ENCODE measurements at regions not wholly inside any gene's neighbourhood (a gene's known extent, or its start where the extent isn't known, plus 50 kb on each side); places are given as distances from the start of the nearest gene placed in this dataset.
"Not testable (repeated sequence)": the region's sequence is repeated elsewhere in the genome, so short reads cannot be mapped to it uniquely, and the experiment has no call there.

DNA sequence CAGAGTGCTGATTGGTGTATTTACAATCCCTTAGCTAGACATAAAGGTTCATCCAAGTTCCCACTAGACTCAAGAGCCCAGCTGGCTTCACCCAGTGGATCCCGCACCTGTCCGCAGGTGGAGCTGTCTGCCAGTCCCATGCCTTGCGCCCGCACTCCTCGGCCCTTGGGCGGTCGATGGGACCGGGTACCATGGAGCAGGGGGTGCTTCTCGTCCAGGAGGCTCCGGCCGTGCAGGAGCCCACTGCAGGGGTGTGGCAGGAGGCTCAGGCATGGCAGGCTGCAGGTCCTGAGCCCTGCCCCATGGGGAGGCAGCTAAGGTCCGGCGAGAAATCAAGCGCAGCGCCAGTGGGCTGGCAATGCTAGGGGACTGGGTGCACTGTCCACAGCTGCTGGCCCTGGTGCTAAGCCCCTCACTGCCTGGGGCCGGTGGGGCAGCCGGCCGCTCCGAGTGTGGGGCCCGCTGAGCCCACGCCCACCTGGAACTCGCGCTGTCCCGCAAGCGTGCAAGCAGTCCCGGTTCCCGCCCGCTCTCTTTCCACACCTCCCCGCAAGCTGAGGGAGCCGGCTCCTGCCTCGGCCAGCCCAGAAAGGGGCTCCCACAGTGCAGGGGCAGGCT lies 1206.3 kb downstream of the OTOL1 start:
- H3K9ac ChIP-seq (ENCODE audit: low read length) = no peak overlapping the region
- no peaks in the 10 kb centered on the region for H3K79me2 ChIP-seq (ENCODE audit: low read length)
- no peak for TF ChIP-seq EZH2phosphoT487 (IDR thresholded peaks at IDR 0.05; ENCODE audit: low read depth)
- TF ChIP-seq, protein P1, sequence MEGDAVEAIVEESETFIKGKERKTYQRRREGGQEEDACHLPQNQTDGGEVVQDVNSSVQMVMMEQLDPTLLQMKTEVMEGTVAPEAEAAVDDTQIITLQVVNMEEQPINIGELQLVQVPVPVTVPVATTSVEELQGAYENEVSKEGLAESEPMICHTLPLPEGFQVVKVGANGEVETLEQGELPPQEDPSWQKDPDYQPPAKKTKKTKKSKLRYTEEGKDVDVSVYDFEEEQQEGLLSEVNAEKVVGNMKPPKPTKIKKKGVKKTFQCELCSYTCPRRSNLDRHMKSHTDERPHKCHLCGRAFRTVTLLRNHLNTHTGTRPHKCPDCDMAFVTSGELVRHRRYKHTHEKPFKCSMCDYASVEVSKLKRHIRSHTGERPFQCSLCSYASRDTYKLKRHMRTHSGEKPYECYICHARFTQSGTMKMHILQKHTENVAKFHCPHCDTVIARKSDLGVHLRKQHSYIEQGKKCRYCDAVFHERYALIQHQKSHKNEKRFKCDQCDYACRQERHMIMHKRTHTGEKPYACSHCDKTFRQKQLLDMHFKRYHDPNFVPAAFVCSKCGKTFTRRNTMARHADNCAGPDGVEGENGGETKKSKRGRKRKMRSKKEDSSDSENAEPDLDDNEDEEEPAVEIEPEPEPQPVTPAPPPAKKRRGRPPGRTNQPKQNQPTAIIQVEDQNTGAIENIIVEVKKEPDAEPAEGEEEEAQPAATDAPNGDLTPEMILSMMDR (IDR thresholded peaks at IDR 0.05; ENCODE audit: low read depth, low read length) = no peak
- H3K4me3 ChIP-seq (ENCODE audit: low read length) = no peak overlapping the region
- no peaks in the 10 kb centered on the region for H3K4me1 ChIP-seq (ENCODE audit: low read length)
- no peak overlapping the region for H2AFZ ChIP-seq (ENCODE audit: low read depth, low read length)
- no peaks in the 10 kb centered on the region for H3K9me3 ChIP-seq (ENCODE audit: insufficient read depth, low read length)
- H3K27me3 ChIP-seq (ENCODE audit: low read depth, low read length) = no peaks in the 10 kb centered on the region
- no peak overlapping the region for H3K27ac ChIP-seq (ENCODE audit: low read length)
- H3K36me3 ChIP-seq (replicated peaks; ENCODE audit: low read depth, low read length) = no peaks in the 10 kb centered on the region
- no peaks in the 10 kb centered on the region for H4K20me1 ChIP-seq (ENCODE audit: insufficient read depth, low read length)
- no peak overlapping the region for H3K4me2 ChIP-seq (ENCODE audit: low read length)

DNA sequence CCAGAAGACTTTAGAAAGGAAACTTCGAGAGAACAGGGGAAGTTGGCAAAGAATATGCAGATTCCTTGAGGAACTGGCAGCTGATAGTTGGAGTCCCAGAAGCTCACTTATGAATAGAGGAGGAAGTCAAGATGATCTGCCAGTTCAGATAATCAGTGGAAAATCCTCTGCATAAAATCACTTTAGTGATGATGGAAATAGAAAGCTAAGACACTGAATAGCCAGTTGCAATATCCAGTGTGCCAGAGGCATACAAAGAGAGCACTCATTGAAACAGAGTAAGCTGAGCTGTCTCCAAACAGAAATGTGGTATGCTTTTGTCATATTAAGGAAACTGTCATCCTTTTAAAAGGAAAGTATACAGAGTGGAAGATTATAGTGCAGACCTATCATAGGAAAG lies 1207.6 kb downstream of the OTOL1 start:
- no peak overlapping the region for H3K4me2 ChIP-seq (ENCODE audit: low read length)
- no peaks in the 10 kb centered on the region for H4K20me1 ChIP-seq (ENCODE audit: insufficient read depth, low read length)
- H3K79me2 ChIP-seq (ENCODE audit: low read length) = no peaks in the 10 kb centered on the region
- no peak for TF ChIP-seq EZH2phosphoT487 (IDR thresholded peaks at IDR 0.05; ENCODE audit: low read depth)
- TF ChIP-seq, protein P1 (IDR thresholded peaks at IDR 0.05; ENCODE audit: low read depth, low read length) = no peak
- H3K4me3 ChIP-seq (ENCODE audit: low read length) = no peak overlapping the region
- H3K9me3 ChIP-seq (ENCODE audit: insufficient read depth, low read length) = no peaks in the 10 kb centered on the region
- H3K9ac ChIP-seq (ENCODE audit: low read length) = no peak overlapping the region
- no peak overlapping the region for H3K27ac ChIP-seq (ENCODE audit: low read length)
- no peaks in the 10 kb centered on the region for H3K36me3 ChIP-seq (replicated peaks; ENCODE audit: low read depth, low read length)
- H3K27me3 ChIP-seq (ENCODE audit: low read depth, low read length) = no peaks in the 10 kb centered on the region
- H2AFZ ChIP-seq (ENCODE audit: low read depth, low read length) = no peak overlapping the region
- no peaks in the 10 kb centered on the region for H3K4me1 ChIP-seq (ENCODE audit: low read length)

DNA sequence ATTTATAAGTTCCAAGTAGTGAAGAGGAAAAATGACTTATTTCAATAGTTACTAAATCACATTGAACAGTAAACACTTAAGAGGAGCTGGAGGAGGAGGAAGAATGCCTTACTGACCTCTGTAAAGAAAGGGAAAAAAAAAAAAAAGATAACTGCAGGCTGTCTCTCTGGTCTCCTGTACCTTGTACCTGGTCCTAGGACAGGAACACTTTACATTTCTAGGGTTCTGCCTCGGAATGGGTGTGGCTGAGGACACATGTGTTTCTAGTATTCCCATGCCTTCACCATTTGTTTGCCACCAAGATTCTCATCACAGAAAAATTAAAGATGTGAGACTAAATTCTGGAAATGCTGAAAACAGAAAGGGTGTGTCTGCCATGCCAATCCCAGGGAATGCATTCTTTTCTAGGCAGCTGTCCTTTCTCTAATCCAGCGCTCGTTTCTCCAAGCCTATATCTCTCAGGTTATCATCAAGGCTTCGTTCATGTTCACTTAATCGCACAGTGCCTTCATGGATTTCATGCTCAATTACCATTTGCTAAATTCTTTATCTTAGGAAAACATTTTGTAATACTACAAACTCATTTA lies 1208.3 kb downstream of the OTOL1 start:
- no peak for TF ChIP-seq EZH2phosphoT487 (IDR thresholded peaks at IDR 0.05; ENCODE audit: low read depth)
- TF ChIP-seq, protein P1 (IDR thresholded peaks at IDR 0.05; ENCODE audit: low read depth, low read length) = no peak
- Histone ChIP-seq H3K4me3 (ENCODE audit: low read length) (no peak overlapping the region), H3K79me2 (ENCODE audit: low read length) (no peaks in the 10 kb centered on the region), H3K36me3 (replicated peaks; ENCODE audit: low read depth, low read length) (no peaks in the 10 kb centered on the region), H3K27me3 (ENCODE audit: low read depth, low read length) (no peaks in the 10 kb centered on the region), H3K27ac (ENCODE audit: low read length) (no peak overlapping the region), H3K9me3 (ENCODE audit: insufficient read depth, low read length) (no peaks in the 10 kb centered on the region), H3K4me1 (ENCODE audit: low read length) (no peaks in the 10 kb centered on the region), H3K9ac (ENCODE audit: low read length) (no peak overlapping the region), H3K4me2 (ENCODE audit: low read length) (no peak overlapping the region), H2AFZ (ENCODE audit: low read depth, low read length) (no peak overlapping the region), H4K20me1 (ENCODE audit: insufficient read depth, low read length) (no peaks in the 10 kb centered on the region)

DNA sequence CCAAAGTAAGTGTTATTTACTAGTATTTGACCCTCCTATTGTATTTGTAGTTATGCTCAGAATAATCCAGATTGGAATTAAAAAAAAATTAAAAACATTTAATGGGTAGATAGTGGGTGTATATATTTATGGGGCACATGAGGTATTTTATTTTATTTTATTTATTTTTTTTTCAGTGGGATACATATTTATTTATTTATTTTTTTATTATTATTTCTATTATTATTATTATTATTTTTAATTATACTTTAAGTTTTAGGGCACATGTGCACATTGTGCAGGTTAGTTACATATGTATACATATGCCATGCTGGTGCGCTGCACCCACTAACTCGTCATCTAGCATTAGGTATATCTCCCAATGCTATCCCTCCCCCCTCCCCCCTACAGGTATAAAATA lies 1211.8 kb downstream of the OTOL1 start:
- H3K36me3 ChIP-seq (replicated peaks; ENCODE audit: low read depth, low read length); H3K27ac ChIP-seq (ENCODE audit: low read length); H3K79me2 ChIP-seq (ENCODE audit: low read length); H3K9me3 ChIP-seq (ENCODE audit: insufficient read depth, low read length); H2AFZ ChIP-seq (ENCODE audit: low read depth, low read length); H3K27me3 ChIP-seq (ENCODE audit: low read depth, low read length); H3K4me2 ChIP-seq (ENCODE audit: low read length); H4K20me1 ChIP-seq (ENCODE audit: insufficient read depth, low read length); H3K9ac ChIP-seq (ENCODE audit: low read length); H3K4me1 ChIP-seq (ENCODE audit: low read length); H3K4me3 ChIP-seq (ENCODE audit: low read length): not testable (repeated sequence)

DNA sequence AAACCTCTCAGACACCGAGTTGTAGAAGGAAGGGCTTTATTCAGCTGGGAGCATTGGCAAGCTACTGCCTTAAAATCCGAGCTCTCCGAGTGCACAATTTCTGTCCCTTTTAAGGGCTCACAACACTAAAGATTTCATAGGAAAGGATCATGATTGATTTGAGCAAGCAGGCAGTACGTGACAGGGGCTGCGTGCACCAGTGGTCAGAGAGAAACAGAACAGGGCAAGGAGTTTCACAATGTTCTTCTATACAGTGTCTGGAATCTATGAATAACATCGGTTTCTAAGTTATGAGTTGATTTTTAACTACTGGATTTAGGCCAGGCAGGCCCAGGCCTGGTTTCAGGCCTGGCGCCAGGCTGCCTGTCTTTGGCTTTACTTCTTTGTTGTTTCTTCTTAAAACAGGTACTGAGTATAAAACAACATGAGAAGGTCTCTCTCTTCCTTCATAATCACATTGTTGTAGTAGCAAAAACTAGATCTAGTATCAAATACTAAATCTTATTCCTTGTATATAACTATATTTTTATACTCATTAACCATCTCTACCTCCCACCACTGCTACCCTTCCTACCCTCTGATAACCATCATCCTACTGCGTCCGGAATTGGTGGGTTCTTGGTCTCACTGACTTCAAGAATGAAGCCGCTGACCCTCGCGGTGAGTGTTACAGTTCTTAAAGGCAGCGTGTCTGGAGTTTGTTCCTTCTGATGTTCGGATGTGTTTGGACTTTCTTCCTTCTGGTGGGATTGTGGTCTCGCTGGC lies 1212.5 kb downstream of the OTOL1 start:
- not testable (repeated sequence) for H3K9ac ChIP-seq (ENCODE audit: low read length); H3K9me3 ChIP-seq (ENCODE audit: insufficient read depth, low read length); H3K36me3 ChIP-seq (replicated peaks; ENCODE audit: low read depth, low read length); H3K27me3 ChIP-seq (ENCODE audit: low read depth, low read length); H3K4me1 ChIP-seq (ENCODE audit: low read length); H3K4me2 ChIP-seq (ENCODE audit: low read length); H3K79me2 ChIP-seq (ENCODE audit: low read length); H4K20me1 ChIP-seq (ENCODE audit: insufficient read depth, low read length); H2AFZ ChIP-seq (ENCODE audit: low read depth, low read length); H3K4me3 ChIP-seq (ENCODE audit: low read length); H3K27ac ChIP-seq (ENCODE audit: low read length)

Measured in OCI-LY3 (cell line).